H1 (cell line): ENCODE measurements at regions not wholly inside any gene's neighbourhood (a gene's known extent, or its start where the extent isn't known, plus 50 kb on each side); places are given as distances from the start of the nearest gene placed in this dataset.

ENCODE experiments used
- CTCF ChIA-PET: fragments of 300-600 bp; sonication (Branson Sonifier 250); formaldehyde crosslinking; loops from one replicate; lab custom pipeline; 2021; ENCODE audit not compliant: partially characterized antibody; lab: Charles Lee
- POLR2A ChIA-PET: fragments of 300-600 bp; sonication (Branson Sonifier 250); formaldehyde crosslinking; loops from one replicate; lab custom pipeline; 2021; ENCODE audit warnings: inconsistent platforms; ENCODE audit not compliant: partially characterized antibody; lab: Charles Lee
- DNase-seq, 2 experiments: peaks; one replicate each; pipeline versions ENCODE4 v3.0.0 to v3.0.0-alpha.2; 2010 to 2022; ENCODE audit warnings: low spot score in 2 of 2, low read depth in 1 of 2, mixed read lengths in 1 of 2
- FAIRE-seq: peaks from 2 replicates; lab custom pipeline; 2011; peaks lifted over from hg19 to GRCh38; lab: Jason Lieb, UNC
- H2AFZ ChIP-seq: 2 replicates; pipeline ENCODE4 v1.8.1; 2012; ENCODE audit warnings: low read length, inconsistent platforms
- H2AK5ac ChIP-seq: 2 replicates; pipeline ENCODE4 v1.6.1; 2013; ENCODE audit warnings: low read depth, low read length
- H2BK120ac ChIP-seq: replicated peaks from 2 replicates; pipeline ENCODE3; 2013; ENCODE audit warnings: low read depth, low read length, inconsistent platforms
- H2BK12ac ChIP-seq: 2 replicates; pipeline ENCODE4 v1.6.1; 2013; ENCODE audit warnings: low read depth, low read length
- H2BK15ac ChIP-seq: 2 replicates; pipeline ENCODE4 v1.6.1; 2013; ENCODE audit warnings: low read length
- H2BK20ac ChIP-seq: 2 replicates; pipeline ENCODE4 v1.6.1; 2013; ENCODE audit warnings: low read length
- H2BK5ac ChIP-seq: 2 replicates; pipeline ENCODE4 v1.6.1; 2013; ENCODE audit warnings: low read depth, low read length
- H3K14ac ChIP-seq: 2 replicates; pipeline ENCODE4 v1.6.1; 2013; ENCODE audit warnings: inconsistent platforms; ENCODE audit not compliant: insufficient read length
- H3K18ac ChIP-seq: 2 replicates; pipeline ENCODE4 v1.6.1; 2013; ENCODE audit warnings: low read length; ENCODE audit errors: extremely low read depth
- H3K23ac ChIP-seq: 2 replicates; pipeline ENCODE4 v1.6.1; 2013; ENCODE audit warnings: inconsistent platforms; ENCODE audit not compliant: insufficient read length
- H3K23me2 ChIP-seq: 2 replicates; pipeline ENCODE4 v1.6.1; 2013; ENCODE audit warnings: low read depth, low read length
- H3K27ac ChIP-seq: 2 replicates; pipeline ENCODE4 v1.6.1; 2011; ENCODE audit warnings: low read depth, low read length, inconsistent platforms
- H3K27me3 ChIP-seq, 4 experiments: replicated peaks in 1 of 4; 1 replicate in 1 of 4; 2 replicates in 3 of 4; pipeline versions ENCODE4 v1.6.1 to v1.8.1; 2011 to 2013; ENCODE audit warnings: low read length in 3 of 4, mild to moderate bottlenecking in 3 of 4, inconsistent platforms in 2 of 4, mixed read lengths in 2 of 4, moderate library complexity in 1 of 4; ENCODE audit not compliant: control insufficient read depth in 3 of 4, insufficient read depth in 3 of 4; ENCODE audit errors: extremely low read depth in 1 of 4
- H3K36me3 ChIP-seq, 4 experiments: 2 replicates each; pipeline versions ENCODE4 v1.6.1 to v1.8.1; 2011 to 2013; ENCODE audit warnings: mild to moderate bottlenecking in 4 of 4, low read length in 3 of 4, moderate library complexity in 2 of 4, control low read depth in 1 of 4, inconsistent platforms in 1 of 4; ENCODE audit not compliant: insufficient read depth in 4 of 4, control insufficient read depth in 2 of 4
- H3K4ac ChIP-seq: replicated peaks from 2 replicates; pipeline ENCODE3; 2013; ENCODE audit warnings: low read length, low read depth, mixed read lengths, inconsistent platforms; ENCODE audit not compliant: insufficient read length
- H3K4me1 ChIP-seq, 4 experiments: replicated peaks in 1 of 4; 1 replicate in 1 of 4; 2 replicates in 3 of 4; pipeline versions ENCODE4 v1.6.1 to v1.8.1; 2011 to 2013; ENCODE audit warnings: low read length in 3 of 4, inconsistent platforms in 2 of 4, mixed read lengths in 1 of 4; ENCODE audit not compliant: insufficient read depth in 4 of 4, control insufficient read depth in 3 of 4
- H3K4me2 ChIP-seq, 2 experiments: 2 replicates each; pipeline versions ENCODE4 v1.6.1 to v1.8.1; 2011 to 2013; ENCODE audit warnings: low read depth in 2 of 2, low read length in 2 of 2, control low read depth in 1 of 2, inconsistent platforms in 1 of 2, mild to moderate bottlenecking in 1 of 2; ENCODE audit not compliant: insufficient read depth in 1 of 2
- H3K4me3 ChIP-seq, 4 experiments: fragments of 200-600, 300-600 bp in 1 of 4; sonication (generic), shearing (Covaris generic), sonication (Bioruptor Twin) in 1 of 4; 2 replicates each; pipeline versions ENCODE4 v1.5.1 to v1.8.1; 2011 to 2016; ENCODE audit warnings: low read length in 4 of 4, low read depth in 3 of 4, control low read depth in 2 of 4, inconsistent platforms in 2 of 4, mild to moderate bottlenecking in 2 of 4, mixed read lengths in 1 of 4, moderate library complexity in 1 of 4; ENCODE audit not compliant: insufficient read depth in 2 of 4; ENCODE audit errors: extremely low read depth in 1 of 4
- H3K56ac ChIP-seq: replicated peaks from 2 replicates; pipeline ENCODE3; 2013; ENCODE audit warnings: low read depth, mild to moderate bottlenecking, mixed read lengths, low read length, inconsistent platforms; ENCODE audit not compliant: insufficient read length
- H3K79me1 ChIP-seq: 2 replicates; pipeline ENCODE4 v1.6.1; 2013; ENCODE audit warnings: low read depth, low read length, control low read depth
- H3K79me2 ChIP-seq, 2 experiments: 2 replicates each; pipeline versions ENCODE4 v1.6.1 to v1.8.1; 2012 to 2013; ENCODE audit warnings: low read length in 2 of 2, mild to moderate bottlenecking in 2 of 2, inconsistent platforms in 1 of 2; ENCODE audit not compliant: insufficient read depth in 2 of 2, control insufficient read depth in 1 of 2
- H3K9ac ChIP-seq, 4 experiments: replicated peaks in 1 of 4; 1 replicate in 1 of 4; 2 replicates in 3 of 4; pipeline versions ENCODE4 v1.6.1 to v1.8.1; 2011 to 2013; ENCODE audit warnings: low read depth in 3 of 4, low read length in 3 of 4, control low read depth in 2 of 4, mild to moderate bottlenecking in 2 of 4, moderate library complexity in 2 of 4, inconsistent platforms in 1 of 4; ENCODE audit errors: extremely low read depth in 1 of 4
- H3K9me3 ChIP-seq, 2 experiments: 2 replicates each; pipeline versions ENCODE4 v1.6.1 to v1.8.1; 2012 to 2013; ENCODE audit warnings: mild to moderate bottlenecking in 2 of 2, moderate library complexity in 2 of 2, control low read depth in 1 of 2, inconsistent platforms in 1 of 2, low read depth in 1 of 2, low read length in 1 of 2, mixed read lengths in 1 of 2; ENCODE audit not compliant: insufficient read depth in 2 of 2
- H4K20me1 ChIP-seq, 2 experiments: replicated peaks in 1 of 2; 2 replicates each; pipeline versions ENCODE3 to v1.8.1; 2011 to 2013; ENCODE audit warnings: inconsistent platforms in 2 of 2, low read length in 2 of 2, mild to moderate bottlenecking in 1 of 2; ENCODE audit not compliant: insufficient read depth in 2 of 2, control insufficient read depth in 1 of 2
- H4K5ac ChIP-seq: 2 replicates; pipeline ENCODE4 v1.6.1; 2013; ENCODE audit warnings: low read length, low read depth, mixed read lengths, inconsistent platforms; ENCODE audit not compliant: insufficient read length
- H4K8ac ChIP-seq: 2 replicates; pipeline ENCODE4 v1.8.0; 2013; ENCODE audit warnings: mild to moderate bottlenecking, moderate library complexity, low read length, inconsistent platforms; ENCODE audit not compliant: insufficient read depth; ENCODE audit errors: extremely low read depth
- H4K91ac ChIP-seq: replicated peaks from 2 replicates; pipeline ENCODE3; 2013; ENCODE audit warnings: low read length, mixed read lengths, inconsistent platforms; ENCODE audit not compliant: insufficient read length
- BCL11A ChIP-seq, 2 experiments: IDR thresholded peaks; one replicate each; pipeline ENCODE4 v1.6.1; 2011; ENCODE audit warnings: low read depth in 2 of 2, low read length in 2 of 2, mild to moderate bottlenecking in 2 of 2
- SAP30 ChIP-seq: fragments of 300-600 bp; sonication (generic); IDR thresholded peaks from 2 replicates; pipeline ENCODE4 v1.7.1; 2012; ENCODE audit warnings: low read length, moderate library complexity, mild to moderate bottlenecking, inconsistent platforms; ENCODE audit not compliant: insufficient read depth, insufficient replicate concordance
- SUZ12 ChIP-seq: fragments of 200-600 bp; sonication (generic); IDR thresholded peaks from 2 replicates; pipeline ENCODE4 v1.6.1; 2012; ENCODE audit warnings: mild to moderate bottlenecking, inconsistent platforms, low read length, moderate library complexity, mixed read lengths
- ZNF274 ChIP-seq: IDR thresholded peaks from 2 replicates; pipeline ENCODE4 v1.7.0; 2012; ENCODE audit warnings: low read length, borderline replicate concordance; ENCODE audit errors: extremely low read depth
- WGBS, 2 experiments: shearing (Covaris generic) in 1 of 2; methylation state at CpG; one replicate each; pipeline versions ENCODE4 v1.1.6 to v1.1.7; 2013 to 2015; ENCODE audit warnings: low lambda C conversion rate in 2 of 2, mixed read lengths in 2 of 2, inconsistent platforms in 1 of 2, low coverage in 1 of 2, missing lambda C conversion rate in 1 of 2; ENCODE audit not compliant: insufficient replicate concordance in 2 of 2, insufficient coverage in 1 of 2, insufficient read length in 1 of 2; ENCODE audit errors: extremely low coverage in 1 of 2, missing lambda C conversion rate in 1 of 2; 5-methylcytosine and 5-hydroxymethylcytosine counted together

DNA sequence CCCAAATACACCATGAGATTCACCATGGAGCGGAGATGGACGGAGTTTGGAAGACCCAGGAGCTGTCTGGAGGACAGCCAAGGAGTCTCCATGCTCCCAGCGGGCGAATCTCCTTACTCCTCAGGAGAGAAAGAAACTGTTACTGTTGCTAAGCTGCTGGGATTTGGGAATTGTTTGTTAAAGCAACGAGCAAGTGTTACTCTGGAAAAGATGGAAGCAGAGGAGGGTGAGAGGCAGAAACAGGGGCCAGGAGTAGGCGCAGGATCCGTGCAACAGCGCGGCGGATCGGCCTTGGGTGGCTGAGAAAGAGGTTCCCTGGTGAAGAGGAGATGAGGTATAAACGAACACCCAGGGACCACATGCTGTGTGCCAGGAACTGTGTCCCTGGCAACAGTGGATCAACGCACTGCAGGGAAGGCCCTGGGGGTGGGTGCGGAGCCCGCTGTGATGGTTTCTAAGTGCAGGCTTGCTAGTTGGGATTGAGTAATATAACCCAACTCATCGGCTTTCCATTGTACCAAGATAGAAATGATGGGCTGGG is 1436.4 kb downstream of the BRD1 start:
- H3K79me2 ChIP-seq = no peaks in the 10 kb centered on the region
- H3K27ac ChIP-seq = no peak overlapping the region
- no peak overlapping the region for H3K18ac ChIP-seq
- no peak overlapping the region for H2BK12ac ChIP-seq
- no peaks in the 10 kb centered on the region for H3K27me3 ChIP-seq
- no peak overlapping the region for H3K4me3 ChIP-seq
- WGBS, 2 experiments = 87% methylated on average over 16 of the region's 16 CpGs; no CpG with 5 or more reads in 1 of the 2 experiments
- no peak overlapping the region for H4K91ac ChIP-seq
- FAIRE-seq (no peak), DNase-seq (peak in 1 of 2 experiments; percentile 35)
- H2BK20ac ChIP-seq = no peak overlapping the region
- no peak overlapping the region for H2AFZ ChIP-seq
- no peaks in the 10 kb centered on the region for H3K79me1 ChIP-seq
- TF ChIP-seq SAP30 = no peak
- TF ChIP-seq ZNF274 = no peak
- no peak for TF ChIP-seq SUZ12
- TF ChIP-seq BCL11A (IDR thresholded peaks at IDR 0.05; ENCODE audit: low read depth in 2 of 2, low read length in 2 of 2) = no peak
- H3K14ac ChIP-seq = no peak overlapping the region
- H3K23ac ChIP-seq = no peak overlapping the region
- H4K20me1 ChIP-seq = no peaks in the 10 kb centered on the region
- H3K23me2 ChIP-seq = no peaks in the 10 kb centered on the region
- no peak overlapping the region for H4K5ac ChIP-seq
- H3K56ac ChIP-seq = no peak overlapping the region
- H2BK5ac ChIP-seq = no peak overlapping the region
- no peak overlapping the region; the same call in 1 of the 2 replicates for H2BK15ac ChIP-seq
- no peak overlapping the region for H2BK120ac ChIP-seq
- H3K4ac ChIP-seq = no peak overlapping the region
- H3K4me1 ChIP-seq = peaks cover 0 to 4% (median 1%) of the 10 kb centered on the region in 4 experiments; a peak in 3 of 7 replicates
- no peak overlapping the region for H3K4me2 ChIP-seq
- H3K36me3 ChIP-seq = no peaks in the 10 kb centered on the region
- H3K9me3 ChIP-seq = no peaks in the 10 kb centered on the region
- no peak overlapping the region for H3K9ac ChIP-seq
- no peak overlapping the region for H2AK5ac ChIP-seq
- POLR2A ChIA-PET = no interaction called here
- CTCF ChIA-PET = interaction anchor here (0.9 to 1.1 kb wide), 2 partner anchors 29 to 130 kb away, joined by 3 to 4 read pairs; no protein-coding TSS in a partner anchor
- no peak overlapping the region for H4K8ac ChIP-seq
